GM21717 (cell line): ENCODE measurements at regions not wholly inside any gene's neighbourhood (a gene's known extent, or its start where the extent isn't known, plus 50 kb on each side); places are given as distances from the start of the nearest gene placed in this dataset.

Source experiments
- ATAC-seq: cut with Tn5 transposase; IDR thresholded peaks from one replicate; pipeline ENCODE4 v1.9.1; 2021; ENCODE audit warnings: mild to moderate bottlenecking, moderate library complexity; ENCODE audit not compliant: unreplicated experiment

DNA sequence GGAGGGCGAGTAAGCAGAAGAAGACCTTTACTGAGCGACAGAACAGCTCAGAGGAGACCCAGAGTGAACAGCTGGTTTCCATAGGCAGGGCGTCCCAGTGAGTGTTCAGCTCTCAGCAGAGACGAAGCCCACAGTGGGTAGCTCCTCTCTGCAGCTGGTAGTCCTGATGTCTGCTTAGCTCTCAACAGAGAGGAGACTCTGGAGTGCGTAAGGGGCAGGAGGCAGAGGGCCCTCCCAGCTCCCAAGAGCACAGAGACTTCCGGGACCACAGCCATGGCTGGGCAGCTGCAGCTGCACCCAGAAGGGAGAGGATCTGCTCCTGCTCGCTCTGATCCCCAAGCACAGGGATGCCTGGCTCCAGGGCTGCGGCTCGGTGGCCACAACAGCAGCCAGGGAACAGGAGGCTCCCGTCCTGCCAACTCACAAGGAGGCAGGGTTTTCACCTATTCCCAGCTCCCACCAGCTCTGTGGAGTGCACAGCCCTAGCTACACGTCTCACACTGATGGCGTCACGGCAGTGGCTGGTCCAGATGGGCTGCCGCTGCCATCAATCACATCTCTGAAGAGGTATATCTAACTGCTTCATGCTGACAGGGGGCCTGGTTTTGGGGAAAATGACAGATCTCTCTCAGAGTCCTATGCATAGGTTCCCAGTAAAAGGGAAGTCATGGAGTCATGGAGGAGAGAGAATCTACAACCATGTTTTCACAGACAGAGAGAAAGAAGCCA, 2660.1 kb upstream of the PCDH20 start:
- ATAC-seq, result no peak

DNA sequence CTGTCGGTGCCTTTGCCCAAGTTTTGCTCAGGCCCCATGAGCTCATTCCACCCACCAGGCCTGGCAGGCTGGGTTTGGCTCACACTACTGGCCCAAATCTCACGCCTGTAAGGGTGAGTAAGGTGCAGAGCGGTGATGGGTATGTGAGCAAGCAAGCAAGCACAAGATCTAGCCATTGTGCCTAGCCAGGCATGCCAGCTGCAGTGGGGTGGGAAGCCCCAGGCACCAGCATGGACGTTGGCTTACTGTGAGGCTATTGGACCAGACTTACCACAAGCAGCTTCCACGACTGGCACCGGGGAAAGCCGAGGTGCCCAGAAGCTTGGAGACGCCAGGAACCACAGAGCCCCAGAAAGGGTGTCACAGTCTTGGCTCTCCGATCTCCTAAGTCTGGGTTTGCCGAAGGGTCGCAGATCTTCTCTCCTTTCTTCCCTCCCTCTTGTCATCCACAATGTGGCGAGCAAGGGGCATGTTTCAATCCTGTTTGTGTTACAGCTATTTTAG, 2659.4 kb upstream of the PCDH20 start:
- no peak for ATAC-seq

DNA sequence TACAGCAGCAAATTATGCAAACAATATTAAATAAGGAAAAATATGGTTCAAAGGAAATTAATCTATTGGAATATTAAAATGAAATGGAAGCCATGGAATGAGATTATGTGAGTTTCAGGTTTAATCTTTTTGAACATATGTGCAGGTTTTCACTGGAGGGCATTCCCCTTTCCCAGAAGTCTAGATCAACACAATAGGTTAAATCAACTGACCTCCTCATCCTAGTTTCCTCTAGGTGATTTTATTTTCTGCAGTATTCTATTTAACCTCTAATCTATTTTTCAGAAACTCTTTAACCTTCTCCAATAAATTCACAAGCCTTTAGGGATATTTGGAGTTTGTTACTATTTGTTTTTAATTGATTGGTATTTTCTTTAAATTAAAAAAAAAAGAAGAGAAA, 2657.6 kb upstream of the PCDH20 start:
- no peak for ATAC-seq

DNA sequence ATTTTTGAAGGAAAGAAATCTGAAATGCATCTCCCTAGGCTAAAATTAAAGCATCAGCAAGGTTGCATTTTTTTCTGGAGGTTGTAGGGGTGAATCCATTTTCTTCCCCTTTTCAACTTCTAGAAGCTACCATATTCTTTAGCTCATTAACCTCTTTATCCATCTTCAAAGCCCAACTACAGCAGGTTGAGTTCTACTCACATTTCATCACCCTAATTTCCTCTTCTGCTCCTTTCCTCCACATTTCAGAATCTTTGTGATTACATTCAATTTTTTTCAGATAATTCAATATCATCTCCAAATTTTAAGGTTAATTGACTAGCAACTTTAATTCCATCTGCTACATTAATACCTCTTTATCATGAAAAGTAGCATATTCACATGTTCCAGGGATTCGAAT, 2655.7 kb upstream of the PCDH20 start:
- no peak for ATAC-seq

DNA sequence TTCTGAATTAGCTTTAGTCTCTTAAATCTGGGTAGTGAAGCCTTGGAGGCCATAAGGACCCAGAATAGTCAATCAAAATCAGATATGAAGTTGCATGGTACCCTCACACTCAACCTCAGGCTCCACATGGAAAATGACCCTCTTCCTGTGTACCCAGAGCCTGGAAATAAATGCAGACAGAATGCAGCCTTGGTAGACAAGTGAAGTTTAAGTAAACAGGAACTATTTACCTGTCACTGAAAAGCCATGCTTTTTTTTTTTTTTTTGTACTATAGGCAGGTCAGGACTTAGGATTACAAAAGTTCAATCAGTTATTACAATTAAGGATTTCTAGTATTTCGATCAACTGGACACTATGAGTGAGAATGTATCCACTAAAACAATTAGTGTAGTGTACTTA, 2654.2 kb upstream of the PCDH20 start:
- ATAC-seq, result no peak

DNA sequence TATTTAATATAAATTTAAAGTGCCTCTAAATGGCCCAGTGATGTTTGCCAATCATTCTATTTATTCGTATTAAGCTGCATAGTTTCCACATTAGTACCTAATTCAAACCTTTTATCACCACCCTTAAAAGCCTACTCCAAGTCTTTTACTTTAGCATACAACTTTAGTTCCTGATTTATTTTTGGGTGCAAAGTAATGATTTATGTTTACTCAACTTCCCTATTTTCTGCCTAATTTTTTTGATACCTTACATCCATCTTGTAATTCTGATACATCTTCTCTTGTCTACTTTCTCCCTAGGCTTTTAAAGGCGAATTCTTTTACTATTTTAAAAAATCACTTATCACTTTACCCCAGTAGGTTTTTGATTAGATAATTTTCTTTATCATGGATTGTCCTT, 2651.1 kb upstream of the PCDH20 start:
- ATAC-seq, result no peak

DNA sequence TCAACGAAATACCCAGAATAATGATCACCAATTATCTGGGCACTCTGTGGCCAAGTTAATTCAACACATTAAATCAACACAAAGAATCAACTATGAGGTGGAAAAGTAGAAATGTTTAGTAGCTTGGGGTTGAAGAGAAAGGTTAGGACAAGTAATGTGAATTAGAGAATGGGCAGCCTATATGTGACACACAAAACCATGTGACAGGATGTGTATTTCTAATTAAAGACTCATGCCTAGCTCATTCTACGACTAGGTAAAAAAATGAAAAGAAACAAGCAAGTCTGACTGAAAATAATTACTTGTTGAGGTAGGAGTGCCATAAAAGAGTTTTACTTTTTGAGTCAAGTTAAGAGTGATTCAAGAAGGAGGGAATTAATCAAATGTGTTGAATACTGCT, 2646.0 kb upstream of the PCDH20 start:
- ATAC-seq, result no peak

DNA sequence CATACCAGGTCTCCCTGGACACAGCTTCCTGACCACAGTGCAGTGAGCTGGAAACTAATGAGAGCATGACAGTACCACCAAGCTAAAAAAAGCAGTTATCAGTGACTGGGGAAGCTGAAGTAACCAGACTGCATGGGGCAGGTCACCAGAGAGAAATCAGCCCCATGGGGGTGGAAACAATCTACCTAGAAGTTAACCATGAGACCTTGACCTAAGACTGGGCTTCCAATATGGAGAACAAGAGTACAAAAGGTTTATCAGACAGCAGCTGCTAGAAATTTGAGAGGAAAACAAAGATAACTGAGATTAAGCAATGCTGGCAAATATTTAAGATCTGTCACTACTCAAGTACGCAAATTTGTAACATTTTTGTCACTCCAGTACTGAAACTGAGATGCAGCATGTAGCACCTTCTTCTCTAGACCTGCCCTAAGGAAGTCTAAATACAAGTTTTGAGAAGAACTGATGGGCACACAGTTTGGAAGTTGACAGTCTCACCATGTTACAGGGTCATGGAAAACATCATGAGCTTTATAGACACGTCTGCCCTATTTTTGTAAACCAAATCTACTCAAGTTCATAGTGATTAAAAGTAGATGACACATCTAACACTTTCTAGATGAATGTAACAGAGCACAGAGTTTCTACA, 2641.8 kb upstream of the PCDH20 start:
- no peak for ATAC-seq

DNA sequence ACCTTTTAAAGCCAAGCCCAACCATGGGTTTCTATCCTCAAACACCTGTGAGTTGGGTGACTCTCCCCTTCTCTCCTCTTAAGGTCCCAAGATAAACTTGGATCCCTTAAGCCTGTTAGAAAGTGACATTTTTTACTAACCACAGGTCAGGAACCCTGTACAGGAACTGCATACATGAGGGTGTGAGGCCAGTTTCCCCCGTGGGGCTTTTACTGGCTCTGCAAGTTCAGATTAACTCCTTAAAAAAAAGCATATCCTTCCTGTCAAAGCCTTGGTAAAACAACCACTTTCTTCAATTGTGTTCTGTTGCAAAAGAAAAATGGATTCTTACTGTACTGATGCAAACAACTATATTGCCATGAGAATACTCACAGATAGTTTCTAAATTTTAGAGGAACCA, 2638.7 kb upstream of the PCDH20 start:
- no peak for ATAC-seq

DNA sequence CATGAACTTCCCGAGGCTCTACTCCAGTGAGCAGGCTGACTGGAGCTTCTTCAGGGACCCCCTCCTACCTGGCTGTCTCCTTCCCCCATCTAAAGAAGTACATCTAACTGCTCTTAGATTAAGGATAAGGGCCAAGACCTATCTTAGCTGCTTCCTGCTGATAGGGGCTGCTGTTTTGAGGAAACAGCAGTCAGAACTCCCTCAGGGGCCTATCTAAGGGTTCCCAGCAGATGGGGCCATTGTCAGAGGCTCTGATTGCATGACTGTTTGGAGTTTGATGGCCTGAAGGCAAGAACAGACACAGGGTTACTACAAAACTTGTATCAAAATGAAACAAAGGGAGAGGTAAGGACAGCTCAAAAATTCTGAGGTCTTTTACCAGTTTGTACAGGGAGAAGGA, 2636.9 kb upstream of the PCDH20 start:
- no peak for ATAC-seq

DNA sequence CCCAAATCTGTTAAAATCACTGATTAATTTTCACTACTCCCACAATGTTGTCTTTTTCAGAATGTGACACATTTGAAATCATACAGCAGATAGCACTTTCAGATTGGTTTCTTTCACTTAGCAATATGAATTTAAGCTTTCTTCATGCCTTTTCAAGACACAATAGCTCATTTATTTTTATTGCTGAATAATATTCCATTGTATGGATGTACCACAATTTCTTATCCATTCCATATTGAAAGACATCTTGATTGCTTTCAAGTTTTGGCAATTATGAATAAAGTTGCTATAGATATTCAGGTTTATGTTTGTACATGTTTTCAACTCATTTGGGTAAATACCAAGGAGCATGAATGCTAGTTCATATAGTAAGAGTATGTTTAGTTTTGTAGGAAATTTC, 2635.6 kb upstream of the PCDH20 start:
- ATAC-seq, result no peak

DNA sequence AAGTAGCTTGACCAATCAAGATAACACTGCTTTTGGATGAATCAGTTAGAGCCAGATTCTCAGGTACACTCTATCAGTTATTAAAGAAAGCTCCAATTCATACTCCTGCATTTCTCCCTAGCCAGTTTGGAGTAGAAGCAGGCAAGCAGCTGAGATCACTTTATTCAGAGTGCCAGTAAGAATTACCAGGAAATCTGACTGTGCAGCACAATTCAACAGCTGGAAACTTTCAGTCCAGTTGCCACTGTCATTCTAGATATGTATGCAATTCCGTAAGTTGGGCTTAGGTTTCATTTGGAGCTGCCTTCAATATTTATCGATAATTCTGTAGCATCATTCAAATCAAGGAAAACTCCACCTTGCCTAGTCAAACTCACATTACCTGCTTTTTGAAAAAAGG, 2625.6 kb upstream of the PCDH20 start:
- ATAC-seq, result no peak

DNA sequence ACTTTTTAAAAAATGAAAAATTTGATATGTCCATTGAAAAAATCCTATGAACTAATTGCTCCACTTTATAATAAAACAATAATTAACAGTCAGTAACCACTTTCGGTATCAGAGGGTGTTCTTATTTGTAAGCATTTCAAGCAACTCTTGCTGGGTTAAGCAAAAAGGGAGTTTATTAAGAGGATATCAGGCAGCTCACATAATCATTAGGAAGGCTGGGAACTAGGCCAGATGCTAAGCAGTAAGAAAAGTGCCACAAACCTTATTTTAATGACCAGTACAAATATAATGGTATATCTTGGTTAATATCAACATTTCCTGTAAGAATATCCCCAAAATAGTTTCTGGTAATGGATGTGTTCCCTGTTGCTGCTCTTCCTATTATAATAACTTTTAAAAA, 2618.3 kb upstream of the PCDH20 start:
- ATAC-seq, result no peak

DNA sequence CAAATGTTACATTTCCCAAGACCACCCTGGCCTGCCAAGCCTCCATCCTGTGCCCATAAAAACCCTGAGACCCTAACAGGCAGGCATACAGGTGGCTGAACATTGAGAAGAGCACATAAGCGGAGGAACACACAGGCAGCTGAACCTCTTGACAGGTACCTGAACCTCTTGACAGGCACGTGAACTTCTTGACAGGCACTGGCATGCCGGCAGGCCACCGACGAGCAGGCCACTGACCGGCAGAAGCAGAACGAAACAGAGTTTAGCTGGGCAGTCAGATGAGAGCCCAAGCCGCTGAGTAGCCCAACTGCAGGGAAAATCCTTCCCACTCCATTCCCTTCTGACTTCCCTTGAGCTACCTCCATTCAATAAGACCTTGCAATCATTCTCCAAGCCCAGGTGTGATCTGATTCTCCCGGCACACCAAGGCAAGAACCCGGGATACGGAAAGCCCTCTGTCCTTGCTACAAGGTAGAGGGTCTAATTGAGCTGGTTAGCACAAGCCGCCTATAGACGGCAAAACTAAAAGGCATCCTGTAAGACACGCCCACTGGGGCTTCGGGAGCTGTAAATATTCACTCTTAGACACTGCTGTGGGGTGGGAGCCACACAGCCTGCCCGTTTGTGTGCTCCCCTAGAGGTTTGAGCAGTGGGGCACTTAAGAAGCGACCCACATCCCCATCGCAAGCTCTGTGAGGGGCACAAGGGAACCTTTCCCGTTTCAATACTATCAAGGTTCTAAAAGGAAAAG, 2613.9 kb upstream of the PCDH20 start:
- ATAC-seq, result no peak

DNA sequence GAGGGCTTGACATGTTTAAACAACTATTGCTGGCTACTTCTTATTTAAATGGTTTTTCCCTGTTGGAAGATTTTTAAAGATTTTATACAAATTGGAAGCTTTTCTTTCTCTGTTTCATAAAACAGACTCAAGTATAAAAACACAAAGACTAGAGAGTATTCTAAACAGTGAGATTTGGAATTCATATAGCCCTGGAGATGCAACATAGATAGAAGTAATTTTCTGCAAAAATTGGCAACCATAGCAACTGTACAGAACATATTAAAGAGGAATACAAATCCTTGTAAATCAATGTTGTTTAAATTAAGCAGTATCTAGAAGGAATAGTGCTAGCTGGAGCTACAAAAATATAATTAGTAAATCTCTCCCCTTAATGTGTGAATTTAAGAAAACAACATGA, 2612.9 kb upstream of the PCDH20 start:
- ATAC-seq, result no peak

DNA sequence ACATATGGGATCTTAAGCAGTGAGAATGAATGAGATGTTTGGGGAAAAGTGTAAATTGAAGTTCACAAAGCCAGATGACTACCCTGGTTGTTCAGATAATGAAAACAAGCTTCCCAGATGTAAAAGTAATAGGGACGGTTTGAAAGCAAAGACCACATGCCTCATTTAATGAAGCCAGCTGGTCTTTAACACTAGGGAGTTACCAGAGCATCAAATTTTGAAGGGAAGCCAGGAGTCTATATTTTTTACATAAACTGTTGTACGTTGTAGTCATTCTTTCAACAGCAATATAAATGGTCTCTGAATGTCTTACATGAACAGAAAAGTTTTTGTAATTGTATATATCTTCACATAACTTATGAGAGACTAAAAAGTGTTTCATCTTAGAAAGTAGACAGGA, 2604.5 kb upstream of the PCDH20 start:
- no peak for ATAC-seq

DNA sequence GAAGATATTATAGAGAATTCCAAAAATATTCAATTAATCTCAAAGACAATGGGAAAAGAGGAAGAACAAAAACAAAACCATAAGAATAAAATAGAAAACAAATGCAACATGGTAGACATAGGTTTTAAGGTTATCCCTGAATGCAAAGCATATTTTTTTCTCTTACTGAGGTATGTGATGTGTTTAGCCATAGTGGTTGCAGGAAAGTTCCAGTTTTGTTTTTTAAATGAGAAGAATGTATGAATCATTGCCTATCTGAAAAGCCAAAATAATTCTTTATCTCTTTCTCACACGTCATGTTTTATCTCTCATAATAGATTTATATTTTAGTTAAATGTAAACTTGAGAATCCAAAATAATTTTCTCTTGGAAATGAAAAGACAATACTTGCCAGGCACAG, 2591.7 kb upstream of the PCDH20 start:
- no peak for ATAC-seq

DNA sequence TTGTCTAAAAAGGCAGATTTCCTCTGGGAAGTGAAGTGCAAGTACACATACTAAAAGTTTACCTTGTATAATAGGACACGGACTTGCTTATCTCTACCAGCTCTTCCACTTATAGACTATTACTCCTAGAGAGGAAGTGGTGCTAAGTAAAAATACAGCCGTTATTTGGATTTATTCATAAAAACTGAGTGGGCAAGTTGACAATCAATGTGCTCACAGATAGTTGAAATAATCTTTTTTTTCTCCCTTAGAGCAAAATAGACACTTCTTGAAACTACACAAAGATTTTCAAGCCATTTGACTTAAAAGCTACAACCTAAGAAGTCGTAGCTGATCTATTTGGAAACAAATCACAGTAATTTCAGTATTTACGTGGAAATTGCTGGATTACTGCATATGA, 2584.7 kb upstream of the PCDH20 start:
- no peak for ATAC-seq

DNA sequence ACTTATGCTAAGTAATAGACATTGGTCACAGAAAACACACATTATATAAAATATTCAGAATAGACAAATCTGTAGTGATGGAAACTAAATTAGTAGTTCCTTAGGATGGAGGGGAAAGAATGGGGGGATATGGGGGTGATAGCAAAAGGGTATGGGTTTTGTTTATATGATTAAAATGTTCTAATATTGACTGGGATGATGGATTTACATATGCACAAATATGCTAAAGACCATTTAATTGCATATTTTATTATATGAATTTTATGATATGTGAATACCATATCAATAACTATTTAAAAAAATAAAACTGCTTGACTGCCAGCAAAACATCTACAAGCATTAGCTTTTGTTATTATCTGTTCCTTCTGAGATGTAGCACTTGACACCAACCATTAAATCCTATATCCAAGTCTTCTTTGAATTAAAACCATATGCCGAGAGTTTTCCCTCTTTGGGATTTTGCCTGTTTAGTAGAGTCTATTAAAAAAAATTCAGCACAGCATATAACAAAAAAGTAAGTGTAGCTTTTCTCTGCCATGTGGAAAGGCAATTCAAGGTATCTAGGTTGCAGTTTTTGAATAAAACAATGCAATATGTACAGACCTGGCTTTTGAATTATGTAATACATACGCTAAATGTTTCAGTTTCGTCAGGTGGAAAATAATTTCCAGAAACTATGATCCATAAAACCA, 2584.1 kb upstream of the PCDH20 start:
- ATAC-seq, result no peak

DNA sequence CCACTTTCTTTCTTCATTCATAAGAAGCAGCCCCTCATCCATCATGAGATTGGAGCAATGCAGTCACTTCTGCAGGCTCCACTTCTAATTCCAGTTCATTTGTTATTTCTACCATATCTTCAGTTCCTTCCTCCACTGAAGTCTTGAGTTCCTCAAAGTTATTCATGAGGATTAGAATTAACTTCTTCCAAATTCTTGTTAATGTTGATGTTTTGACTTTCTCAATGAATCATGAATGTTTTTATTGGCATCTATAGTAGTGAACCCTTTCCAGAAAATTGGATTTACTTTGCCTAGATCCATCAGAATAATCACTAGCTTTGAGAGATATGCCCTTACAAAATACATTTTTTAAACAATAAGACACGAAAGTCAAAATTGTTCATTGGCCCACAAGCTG, 2567.7 kb upstream of the PCDH20 start:
- no peak for ATAC-seq

DNA sequence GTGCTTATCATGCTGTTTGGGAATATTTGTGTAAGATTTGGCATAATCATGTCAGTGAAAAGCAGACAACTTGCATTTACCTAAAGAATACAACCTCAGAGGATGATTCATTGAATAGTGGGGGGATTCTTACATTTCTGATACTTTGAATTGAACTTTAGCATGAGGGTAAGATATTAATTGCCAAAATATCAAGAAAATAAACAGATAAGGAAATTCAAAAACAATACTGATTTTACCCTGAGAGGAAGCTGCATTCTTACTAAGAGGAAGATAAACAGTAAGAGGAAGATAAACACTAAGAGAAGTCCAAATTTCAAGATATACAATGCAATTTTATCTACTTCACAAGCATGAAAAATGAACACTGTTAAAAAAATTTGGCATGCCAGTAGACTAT, 2564.3 kb upstream of the PCDH20 start:
- no peak for ATAC-seq
